ENCODE measurements at regions not wholly inside any gene's neighbourhood (a gene's known extent, or its start where the extent isn't known, plus 50 kb on each side); places are given as distances from the start of the nearest gene placed in this dataset.
"Not testable (repeated sequence)": the region's sequence is repeated elsewhere in the genome, so short reads cannot be mapped to it uniquely, and the experiment has no call there.

GRCh38 chr18:6509832-6510231, 95.1 kb upstream of the L3MBTL4 start:
- in situ Hi-C loops (cut with HindIII; ENCODE audit: low pct_ligation_motif_present, low pct_unique_long_range_greater_than_20kb, low sequenced_read_pairs) = no loop called here
- DNase-seq = no peak

GRCh38 chr18:6520901-6521300, 106.2 kb upstream of the L3MBTL4 start:
- in situ Hi-C loops (cut with HindIII; ENCODE audit: low pct_ligation_motif_present, low pct_unique_long_range_greater_than_20kb, low sequenced_read_pairs) = no loop called here
- no peak for DNase-seq

GRCh38 chr18:6521803-6522418, 107.2 kb upstream of the L3MBTL4 start:
- DNase-seq = peak; percentile 61

GRCh38 chr18:6525604-6526003, 110.9 kb upstream of the L3MBTL4 start:
- in situ Hi-C loops (cut with HindIII; ENCODE audit: low pct_ligation_motif_present, low pct_unique_long_range_greater_than_20kb, low sequenced_read_pairs) = loop anchor here (25.0 kb wide), 1 partner anchor 362 kb away; no protein-coding TSS in a partner anchor
- DNase-seq = no peak

More at GRCh38 chr18:6521803-6522418, 107.2 kb upstream of the L3MBTL4 start:
- in situ Hi-C loops (cut with HindIII; ENCODE audit: low pct_ligation_motif_present, low pct_unique_long_range_greater_than_20kb, low sequenced_read_pairs) = no loop called here

- DNase-seq = no peak
- in situ Hi-C loops (cut with HindIII; ENCODE audit: low pct_ligation_motif_present, low pct_unique_long_range_greater_than_20kb, low sequenced_read_pairs) = loop anchor here (25.0 kb wide), 1 partner anchor 350 kb away; no protein-coding TSS in a partner anchor
Measured at GRCh38 chr18:6537475-6537874, 122.8 kb upstream of the L3MBTL4 start.

- DNase-seq = not testable (repeated sequence)
- in situ Hi-C loops (cut with HindIII; ENCODE audit: low pct_ligation_motif_present, low pct_unique_long_range_greater_than_20kb, low sequenced_read_pairs) = loop anchor here (25.0 kb wide), 1 partner anchor 346 kb away; no protein-coding TSS in a partner anchor
Measured at GRCh38 chr18:6541131-6541679, 126.5 kb upstream of the L3MBTL4 start.

DNA sequence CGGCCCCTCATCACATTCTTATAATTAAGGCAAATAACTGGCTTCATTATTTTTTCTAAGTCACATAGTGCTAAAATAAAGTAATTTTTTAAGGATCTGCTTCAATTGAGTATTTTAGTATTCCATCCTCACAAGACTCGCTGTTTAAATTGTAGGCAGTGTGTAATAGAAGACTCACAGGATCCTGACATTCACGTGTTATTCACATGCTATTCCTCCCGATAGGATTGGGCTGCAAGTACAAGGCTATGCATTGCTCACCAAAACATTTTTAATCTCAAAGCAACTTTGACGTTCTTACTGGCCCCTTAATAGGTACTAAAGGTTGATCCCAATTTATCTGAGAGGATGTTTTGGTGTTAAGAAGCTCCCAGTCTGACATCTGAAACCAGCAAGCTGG, 127.6 kb upstream of the L3MBTL4 start:
- in situ Hi-C loops (cut with HindIII; ENCODE audit: low pct_ligation_motif_present, low pct_unique_long_range_greater_than_20kb, low sequenced_read_pairs) = loop anchor here (25.0 kb wide), 1 partner anchor 345 kb away; no protein-coding TSS in a partner anchor
- DNase-seq = no peak

- in situ Hi-C loops (cut with HindIII; ENCODE audit: low pct_ligation_motif_present, low pct_unique_long_range_greater_than_20kb, low sequenced_read_pairs) = loop anchor here (25.0 kb wide), 1 partner anchor 344 kb away; no protein-coding TSS in a partner anchor
- DNase-seq = peak; percentile 38
Measured at GRCh38 chr18:6543330-6543908, 128.7 kb upstream of the L3MBTL4 start.

DNA sequence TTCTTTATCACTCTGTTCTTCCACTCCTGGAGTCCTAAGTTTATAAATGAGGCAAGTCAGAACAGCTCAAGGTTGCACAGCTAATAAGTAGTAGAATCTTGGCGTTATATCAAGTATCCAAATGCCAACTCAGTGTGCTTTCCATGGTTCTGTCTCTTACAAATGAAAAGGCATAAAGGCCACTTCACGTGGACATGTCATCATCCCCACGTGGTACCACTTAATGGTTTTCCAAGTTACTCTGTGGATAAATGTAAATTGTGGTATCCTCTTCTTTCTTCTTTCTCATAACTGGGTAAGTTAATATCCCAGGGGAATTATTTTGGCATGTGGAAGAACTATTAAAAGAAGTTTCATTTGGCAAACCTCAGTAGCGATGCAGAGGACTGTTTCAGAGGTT, 131.5 kb upstream of the L3MBTL4 start:
- in situ Hi-C loops (cut with HindIII; ENCODE audit: low pct_ligation_motif_present, low pct_unique_long_range_greater_than_20kb, low sequenced_read_pairs) = loop anchor here (25.0 kb wide), 1 partner anchor 341 kb away; no protein-coding TSS in a partner anchor
- no peak for DNase-seq

DNA sequence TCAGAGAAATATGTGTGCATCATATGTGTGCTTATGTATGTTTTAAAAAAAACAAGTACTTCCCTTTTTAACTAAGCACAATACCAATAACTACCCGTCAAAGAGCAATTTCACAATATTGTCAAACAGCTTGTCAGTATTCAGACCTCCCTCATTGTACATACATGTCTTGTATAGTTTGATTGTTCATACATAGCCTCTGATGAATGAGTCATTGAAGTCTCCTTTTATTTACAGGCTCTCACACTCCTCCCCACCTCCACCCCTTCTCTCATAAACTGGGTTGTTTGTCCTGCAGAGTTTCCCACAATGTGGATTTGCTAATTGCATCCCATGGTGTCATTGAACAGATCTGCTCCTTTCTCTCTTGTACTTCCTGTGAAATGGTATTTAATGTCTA, 132.8 kb upstream of the L3MBTL4 start:
- DNase-seq = no peak
- in situ Hi-C loops (cut with HindIII; ENCODE audit: low pct_ligation_motif_present, low pct_unique_long_range_greater_than_20kb, low sequenced_read_pairs) = loop anchor here (25.0 kb wide), 1 partner anchor 340 kb away; no protein-coding TSS in a partner anchor

DNA sequence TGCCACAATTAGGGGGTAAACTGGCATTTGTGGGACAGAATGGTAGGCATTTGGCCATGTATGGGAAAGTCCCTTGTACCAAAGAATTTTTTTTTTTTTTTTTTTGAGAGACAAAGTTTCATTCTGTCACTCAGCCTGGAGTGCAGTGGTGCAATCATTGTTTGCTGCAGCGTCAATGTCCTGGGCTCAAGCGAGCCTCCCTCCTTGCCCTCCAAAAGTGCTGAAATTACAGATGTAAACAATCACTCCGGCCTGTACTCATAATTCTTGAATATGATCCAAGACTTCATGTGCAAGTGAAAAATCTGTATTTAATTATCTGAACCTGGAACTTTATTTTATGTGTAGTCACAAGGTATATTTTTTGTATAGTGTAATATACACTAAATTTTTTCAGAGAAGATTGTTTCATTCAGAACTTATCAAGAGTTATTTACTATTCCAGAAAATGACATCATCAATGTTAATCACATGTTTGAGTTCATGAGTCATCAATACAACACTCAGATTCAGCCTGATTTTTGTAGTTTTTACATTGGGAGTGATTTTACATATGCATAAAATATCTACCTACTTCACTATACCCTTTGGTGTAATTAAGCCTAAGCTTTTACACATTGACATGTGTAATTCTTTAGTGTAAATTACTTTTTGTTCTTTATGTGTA, 138.7 kb upstream of the L3MBTL4 start:
- DNase-seq = no peak
- in situ Hi-C loops (cut with HindIII; ENCODE audit: low pct_ligation_motif_present, low pct_unique_long_range_greater_than_20kb, low sequenced_read_pairs) = no loop called here

- no peak for DNase-seq
- in situ Hi-C loops (cut with HindIII; ENCODE audit: low pct_ligation_motif_present, low pct_unique_long_range_greater_than_20kb, low sequenced_read_pairs) = no loop called here
Measured at GRCh38 chr18:6557057-6557769, 142.5 kb upstream of the L3MBTL4 start.

GRCh38 chr18:6557770-6558248, 143.1 kb upstream of the L3MBTL4 start:
- DNase-seq = no peak
- in situ Hi-C loops (cut with HindIII; ENCODE audit: low pct_ligation_motif_present, low pct_unique_long_range_greater_than_20kb, low sequenced_read_pairs) = no loop called here

DNA sequence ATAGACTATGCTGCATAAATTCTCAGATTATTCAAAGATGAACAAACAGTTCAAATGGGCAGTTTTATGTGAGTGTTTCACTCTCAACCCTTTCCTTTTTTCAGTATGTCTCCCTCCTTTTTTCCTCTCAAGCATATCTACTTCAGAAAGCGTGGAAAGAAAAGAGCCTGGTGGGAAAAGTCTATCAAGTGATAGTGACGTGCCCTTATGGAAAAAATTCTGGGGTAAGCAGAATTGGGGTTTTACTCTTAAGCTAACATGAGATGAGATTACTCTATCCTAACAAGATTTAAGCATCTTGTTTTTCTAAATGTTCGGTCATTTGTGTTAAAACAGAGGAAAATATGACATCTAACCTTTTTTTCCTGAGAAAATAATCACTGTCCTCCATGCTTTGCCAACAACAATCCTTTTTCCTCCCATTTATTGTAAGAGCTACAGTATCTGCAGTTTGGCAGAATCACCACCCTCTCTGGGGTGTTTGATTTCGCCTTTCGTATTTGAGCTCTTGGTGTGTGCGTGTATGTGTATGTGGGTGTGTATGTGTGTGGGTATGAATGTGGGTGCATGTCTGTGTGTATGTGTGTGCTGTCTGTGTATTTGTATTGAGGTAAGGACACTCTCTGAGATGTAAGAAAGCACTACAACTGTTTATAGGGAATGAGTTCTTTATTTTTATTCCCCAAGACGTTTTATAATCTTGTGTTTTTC, 143.9 kb upstream of the L3MBTL4 start:
- in situ Hi-C loops (cut with HindIII; ENCODE audit: low pct_ligation_motif_present, low pct_unique_long_range_greater_than_20kb, low sequenced_read_pairs) = no loop called here
- no peak for DNase-seq

- DNase-seq = no peak
- in situ Hi-C loops (cut with HindIII; ENCODE audit: low pct_ligation_motif_present, low pct_unique_long_range_greater_than_20kb, low sequenced_read_pairs) = no loop called here
Measured at GRCh38 chr18:6559296-6559695, 144.6 kb upstream of the L3MBTL4 start.

DNA sequence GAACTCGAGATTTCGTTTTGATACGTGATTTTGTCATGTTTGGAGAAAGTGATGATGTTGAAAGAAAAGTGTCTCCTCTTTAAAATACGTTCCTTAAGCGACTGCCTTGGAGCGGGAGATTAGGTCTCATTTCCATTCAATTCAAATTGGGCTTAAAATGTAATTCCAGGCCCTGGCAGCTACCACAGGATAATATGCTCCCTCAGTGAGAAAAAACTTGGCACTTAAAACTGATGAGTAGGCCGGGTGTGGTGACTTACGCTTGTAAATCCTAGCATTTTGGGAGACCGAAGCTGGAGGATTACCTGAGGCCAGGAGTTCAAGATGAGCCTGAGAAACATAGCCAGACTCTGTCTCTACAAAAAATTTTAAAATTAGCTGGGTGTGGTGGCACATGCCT, 146.3 kb upstream of the L3MBTL4 start:
- in situ Hi-C loops (cut with HindIII; ENCODE audit: low pct_ligation_motif_present, low pct_unique_long_range_greater_than_20kb, low sequenced_read_pairs) = no loop called here

GRCh38 chr18:6561420-6561861, 146.7 kb upstream of the L3MBTL4 start:
- no peak for DNase-seq
- in situ Hi-C loops (cut with HindIII; ENCODE audit: low pct_ligation_motif_present, low pct_unique_long_range_greater_than_20kb, low sequenced_read_pairs) = no loop called here

More for the DNA sequence above, 146.3 kb upstream of the L3MBTL4 start:
- no peak for DNase-seq

GRCh38 chr18:6561862-6562291, 147.2 kb upstream of the L3MBTL4 start:
- DNase-seq = no peak
- in situ Hi-C loops (cut with HindIII; ENCODE audit: low pct_ligation_motif_present, low pct_unique_long_range_greater_than_20kb, low sequenced_read_pairs) = no loop called here

Measured in ACHN (cell line).